OCI-LY7 (cell line): ENCODE measurements at regions not wholly inside any gene's neighbourhood (a gene's known extent, or its start where the extent isn't known, plus 50 kb on each side); places are given as distances from the start of the nearest gene placed in this dataset.

Experiments
- BruUV-seq: library from RNA; stranded (reverse); fragments of 400-500 nt; replicated peaks from 2 replicates; lab custom pipeline; 2021; lab: Mats Ljungman, UMichigan
- CTCF ChIA-PET: fragments of 300-600 bp; sonication (Branson Sonifier 250); formaldehyde crosslinking; loops from one replicate; lab custom pipeline; 2022; ENCODE audit warnings: antibody characterized with exemption; ENCODE audit not compliant: unreplicated experiment; lab: Charles Lee
- POLR2A ChIA-PET: fragments of 300-600 bp; sonication (Branson Sonifier 250); formaldehyde crosslinking; loops from one replicate; lab custom pipeline; 2022; ENCODE audit warnings: antibody characterized with exemption; lab: Charles Lee
- DNase-seq: peaks from one replicate; pipeline ENCODE4 v3.0.0-alpha.2; 2015; ENCODE audit warnings: low spot score
- H2AFZ ChIP-seq: fragments of 200-600 bp; sonication (generic), shearing (Covaris generic); 2 replicates; pipeline ENCODE4 v1.6.1; 2014; ENCODE audit warnings: mild to moderate bottlenecking, antibody characterized with exemption, low read length, moderate library complexity
- H3K27ac ChIP-seq: fragments of 200-600 bp; sonication (generic); 2 replicates; pipeline ENCODE4 v1.5.1; 2014; ENCODE audit warnings: mixed run types, low read depth, mild to moderate bottlenecking, moderate library complexity, low read length, inconsistent platforms; ENCODE audit not compliant: poor library complexity, severe bottlenecking
- H3K36me3 ChIP-seq: fragments of 200-600 bp; sonication (generic); 2 replicates; pipeline ENCODE4 v1.6.1; 2014; ENCODE audit warnings: mild to moderate bottlenecking, antibody characterized with exemption, low read length, moderate library complexity, mixed read lengths; ENCODE audit not compliant: insufficient read depth
- H3K4me1 ChIP-seq: fragments of 200-600 bp; sonication (generic); 2 replicates; pipeline ENCODE4 v1.5.1; 2014; ENCODE audit warnings: mild to moderate bottlenecking, low read length; ENCODE audit not compliant: insufficient read depth, poor library complexity, severe bottlenecking
- H3K4me2 ChIP-seq: fragments of 200-600 bp; sonication (generic); 2 replicates; pipeline ENCODE4 v1.6.1; 2014; ENCODE audit warnings: mild to moderate bottlenecking, low read length
- H3K4me3 ChIP-seq: fragments of 200-600 bp; sonication (generic); 2 replicates; pipeline ENCODE4 v1.5.1; 2014; ENCODE audit warnings: mild to moderate bottlenecking, low read depth, low read length; ENCODE audit not compliant: poor library complexity, severe bottlenecking
- H3K79me2 ChIP-seq: fragments of 200-600 bp; sonication (generic); 2 replicates; pipeline ENCODE4 v1.6.1; 2016; ENCODE audit warnings: low read depth, mild to moderate bottlenecking, low read length, moderate library complexity, mixed read lengths; ENCODE audit not compliant: insufficient read depth
- H3K9me2 ChIP-seq: fragments of 200-600 bp; sonication (generic); 2 replicates; pipeline ENCODE4 v1.6.1; 2016; ENCODE audit warnings: mild to moderate bottlenecking, low read length, mixed read lengths; ENCODE audit not compliant: insufficient read depth
- H3K9me3 ChIP-seq: fragments of 200-600 bp; sonication (generic); 2 replicates; pipeline ENCODE4 v1.6.1; 2014; ENCODE audit warnings: mild to moderate bottlenecking, mixed run types, low read length, mixed read lengths
- H4K20me1 ChIP-seq: fragments of 200-600 bp; sonication (generic); 2 replicates; pipeline ENCODE4 v1.6.1; 2014; ENCODE audit warnings: mild to moderate bottlenecking, antibody characterized with exemption, low read length, moderate library complexity, mixed read lengths; ENCODE audit not compliant: insufficient read depth
- EZH2phosphoT487 ChIP-seq: fragments of 200-600 bp; sonication (generic); IDR thresholded peaks from 2 replicates; pipeline ENCODE4 v1.6.1; 2018; ENCODE audit warnings: low read depth, borderline replicate concordance, mild to moderate bottlenecking, mixed run types, antibody characterized with exemption, low read length, moderate library complexity, mixed read lengths
- intact Hi-C: fragments of 100-400 bp; cut with micrococcal nuclease; formaldehyde crosslinking; loops from one replicate; pipeline ENCODE4 v1.10.0; 2022; ENCODE audit not compliant: unreplicated experiment
- TF ChIP-seq, protein P1 (sequence below): fragments of 200-600 bp; sonication (generic); conservative IDR thresholded peaks from 2 replicates; pipeline ENCODE4 v1.5.1; 2014; ENCODE audit warnings: mild to moderate bottlenecking, antibody characterized with exemption, low read length, moderate library complexity, mixed read lengths

DNA sequence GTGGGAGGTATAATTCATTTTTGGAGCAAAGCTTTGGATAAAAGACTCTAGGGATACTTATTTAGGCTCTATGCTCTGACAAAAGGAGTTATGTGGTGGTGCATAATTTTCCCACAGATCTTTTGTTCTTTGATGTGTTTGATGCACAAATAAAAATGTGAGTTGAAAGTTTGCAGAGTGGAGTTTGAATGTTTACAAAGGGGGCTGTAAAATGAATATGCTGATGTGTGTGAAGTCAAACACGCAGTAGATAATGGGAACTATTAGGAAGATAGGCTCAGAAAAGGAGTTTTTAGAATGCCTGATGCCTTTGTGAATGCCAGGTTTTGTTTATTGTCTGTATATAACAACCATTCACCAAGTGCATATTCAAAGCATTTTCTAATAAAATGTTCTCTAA lies 545.0 kb upstream of the EPHA7 start:
- ChIA-PET POLR2A (interaction anchor here (0.6 kb wide), 1 partner anchor 88 kb away, joined by 4 read pairs; no protein-coding TSS in a partner anchor), CTCF (no interaction called here)
- Histone ChIP-seq H3K79me2 (no peaks in the 10 kb centered on the region), H2AFZ (no peak overlapping the region), H3K4me3 (no peak overlapping the region), H3K27ac (no peak overlapping the region), H3K4me2 (no peak overlapping the region), H4K20me1 (no peaks in the 10 kb centered on the region), H3K4me1 (no peaks in the 10 kb centered on the region), H3K36me3 (no peaks in the 10 kb centered on the region), H3K9me2 (no peaks in the 10 kb centered on the region), H3K9me3 (no peaks in the 10 kb centered on the region)
- intact Hi-C loops, result no loop called here
- DNase-seq, result no peak
- TF ChIP-seq EZH2phosphoT487, result no peak
- TF ChIP-seq, protein P1, sequence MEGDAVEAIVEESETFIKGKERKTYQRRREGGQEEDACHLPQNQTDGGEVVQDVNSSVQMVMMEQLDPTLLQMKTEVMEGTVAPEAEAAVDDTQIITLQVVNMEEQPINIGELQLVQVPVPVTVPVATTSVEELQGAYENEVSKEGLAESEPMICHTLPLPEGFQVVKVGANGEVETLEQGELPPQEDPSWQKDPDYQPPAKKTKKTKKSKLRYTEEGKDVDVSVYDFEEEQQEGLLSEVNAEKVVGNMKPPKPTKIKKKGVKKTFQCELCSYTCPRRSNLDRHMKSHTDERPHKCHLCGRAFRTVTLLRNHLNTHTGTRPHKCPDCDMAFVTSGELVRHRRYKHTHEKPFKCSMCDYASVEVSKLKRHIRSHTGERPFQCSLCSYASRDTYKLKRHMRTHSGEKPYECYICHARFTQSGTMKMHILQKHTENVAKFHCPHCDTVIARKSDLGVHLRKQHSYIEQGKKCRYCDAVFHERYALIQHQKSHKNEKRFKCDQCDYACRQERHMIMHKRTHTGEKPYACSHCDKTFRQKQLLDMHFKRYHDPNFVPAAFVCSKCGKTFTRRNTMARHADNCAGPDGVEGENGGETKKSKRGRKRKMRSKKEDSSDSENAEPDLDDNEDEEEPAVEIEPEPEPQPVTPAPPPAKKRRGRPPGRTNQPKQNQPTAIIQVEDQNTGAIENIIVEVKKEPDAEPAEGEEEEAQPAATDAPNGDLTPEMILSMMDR, result no peak
- no TSS peak for BruUV-seq

DNA sequence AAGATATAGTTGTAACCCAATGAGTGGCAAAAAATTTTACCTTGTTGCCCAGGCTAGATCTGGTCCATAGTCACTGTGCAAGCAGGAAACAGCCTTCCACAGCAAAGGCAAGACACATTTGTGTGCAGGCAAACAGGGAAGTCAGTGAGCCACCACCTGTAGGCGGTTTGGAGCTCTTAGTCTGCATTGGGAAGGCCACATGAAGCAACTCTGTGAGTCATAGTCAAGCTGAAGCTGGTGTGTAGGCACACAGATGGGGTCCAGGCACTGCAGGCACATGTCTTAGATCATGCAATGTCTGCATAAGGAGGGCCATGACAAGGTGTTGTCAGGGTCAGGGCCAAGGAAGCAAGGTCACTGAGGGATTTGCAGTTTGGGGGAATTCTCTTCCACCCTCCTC lies 543.2 kb upstream of the EPHA7 start:
- H3K9me2 ChIP-seq, result no peaks in the 10 kb centered on the region
- no peaks in the 10 kb centered on the region for H3K36me3 ChIP-seq
- intact Hi-C loops, result no loop called here
- H4K20me1 ChIP-seq, result no peaks in the 10 kb centered on the region
- H3K9me3 ChIP-seq, result no peaks in the 10 kb centered on the region
- no peak overlapping the region for H3K27ac ChIP-seq
- no TSS peak for BruUV-seq
- ChIA-PET CTCF (no interaction called here), POLR2A (no interaction called here)
- H2AFZ ChIP-seq, result no peak overlapping the region
- TF ChIP-seq, protein P1, result no peak
- TF ChIP-seq EZH2phosphoT487, result no peak
- no peaks in the 10 kb centered on the region for H3K4me1 ChIP-seq
- DNase-seq, result no peak
- H3K4me2 ChIP-seq, result no peak overlapping the region
- H3K4me3 ChIP-seq, result no peak overlapping the region
- H3K79me2 ChIP-seq, result no peaks in the 10 kb centered on the region

DNA sequence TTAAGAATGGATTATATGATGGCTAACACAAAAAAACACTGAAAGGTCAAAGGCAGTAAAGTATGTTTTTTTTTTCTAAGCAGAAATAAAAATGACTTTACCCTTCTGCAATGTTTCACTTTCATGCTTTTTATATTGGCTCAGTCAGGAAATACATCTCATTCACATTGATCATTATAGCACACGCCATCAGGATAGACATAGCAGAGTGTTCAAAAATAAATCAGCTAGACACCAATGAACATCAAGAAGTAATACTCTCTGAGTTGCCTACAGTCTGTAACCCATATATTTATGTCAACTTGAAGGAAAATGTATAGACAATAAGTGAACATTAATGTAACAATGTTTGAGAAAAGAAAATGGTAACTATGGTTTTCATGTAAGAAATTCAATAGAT lies 535.2 kb upstream of the EPHA7 start:
- ChIA-PET POLR2A (no interaction called here), CTCF (no interaction called here)
- BruUV-seq, result no TSS peak
- H3K9me2 ChIP-seq, result no peaks in the 10 kb centered on the region
- no peaks in the 10 kb centered on the region for H4K20me1 ChIP-seq
- no peaks in the 10 kb centered on the region for H3K79me2 ChIP-seq
- no peak overlapping the region for H3K4me2 ChIP-seq
- no peak for DNase-seq
- no peak overlapping the region for H3K4me3 ChIP-seq
- H3K36me3 ChIP-seq, result no peaks in the 10 kb centered on the region
- no peaks in the 10 kb centered on the region for H3K9me3 ChIP-seq
- H3K27ac ChIP-seq, result no peak overlapping the region
- H3K4me1 ChIP-seq, result no peaks in the 10 kb centered on the region
- no peak overlapping the region for H2AFZ ChIP-seq
- intact Hi-C loops, result no loop called here
- TF ChIP-seq, protein P1, result no peak
- no peak for TF ChIP-seq EZH2phosphoT487
